WERI-Rb-1 (cell line): ENCODE measurements at regions not wholly inside any gene's neighbourhood (a gene's known extent, or its start where the extent isn't known, plus 50 kb on each side); places are given as distances from the start of the nearest gene placed in this dataset.

Experiments used
- DNase-seq: peaks from one replicate; pipeline ENCODE4 v3.0.0-alpha.2; 2020
- H3K27ac ChIP-seq: fragments of 250-450 bp; sonication (Bioruptor Pico); 2 replicates; pipeline ENCODE4 v1.5.1; 2020; ENCODE audit warnings: mild to moderate bottlenecking, moderate library complexity
- H3K27me3 ChIP-seq: fragments of 250-450 bp; sonication (Bioruptor Pico); 2 replicates; pipeline ENCODE4 v1.5.1; 2021; ENCODE audit warnings: mild to moderate bottlenecking, low read depth, moderate library complexity; ENCODE audit not compliant: insufficient read depth, severe bottlenecking
- H3K36me3 ChIP-seq: fragments of 250-450 bp; sonication (Bioruptor Pico); 2 replicates; pipeline ENCODE4 v1.5.1; 2020; ENCODE audit warnings: mild to moderate bottlenecking, moderate library complexity
- H3K4me3 ChIP-seq: 2 replicates; pipeline ENCODE4 v1.5.1; 2011; ENCODE audit warnings: low read depth, mild to moderate bottlenecking, control low read depth, low read length
- H3K9me3 ChIP-seq: fragments of 250-450 bp; sonication (Bioruptor Pico); 2 replicates; pipeline ENCODE4 v1.5.1; 2021; ENCODE audit warnings: mild to moderate bottlenecking, moderate library complexity; ENCODE audit not compliant: severe bottlenecking
- CTCF ChIP-seq: IDR thresholded peaks from 2 replicates; pipeline ENCODE4 v1.5.1; 2011; ENCODE audit warnings: low read depth, mild to moderate bottlenecking, control low read depth, inconsistent platforms, low read length

DNA sequence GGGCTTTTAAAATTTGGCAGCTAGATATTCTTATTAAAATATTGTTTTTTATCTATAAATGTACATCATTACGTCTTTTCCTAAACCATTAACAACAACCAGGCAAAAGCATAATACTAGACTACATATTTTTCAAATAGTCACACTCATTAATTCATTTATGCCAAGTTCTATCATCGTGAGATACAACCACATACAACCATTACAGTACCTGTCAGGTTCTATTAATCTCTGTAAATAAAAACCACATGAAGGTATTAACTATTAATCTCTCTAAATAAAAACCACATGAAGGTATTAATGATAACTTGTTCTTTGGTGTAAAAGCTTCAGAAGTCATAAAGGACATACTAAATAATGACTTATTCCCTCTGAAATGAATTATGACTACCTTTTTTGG, 432.7 kb downstream of the TMX3 start:
- no peak for DNase-seq
- Histone ChIP-seq H3K4me3 (no peak overlapping the region), H3K27me3 (no peaks in the 10 kb centered on the region), H3K9me3 (no peaks in the 10 kb centered on the region), H3K27ac (no peak overlapping the region), H3K36me3 (no peaks in the 10 kb centered on the region)
- no peak for TF ChIP-seq CTCF

GRCh38 chr18:68275616-68276015, 439.3 kb downstream of the TMX3 start:
- Histone ChIP-seq H3K27me3 (no peaks in the 10 kb centered on the region), H3K4me3 (no peak overlapping the region), H3K9me3 (no peaks in the 10 kb centered on the region), H3K27ac (no peak overlapping the region), H3K36me3 (no peaks in the 10 kb centered on the region)
- no peak for DNase-seq
- no peak for TF ChIP-seq CTCF

DNA sequence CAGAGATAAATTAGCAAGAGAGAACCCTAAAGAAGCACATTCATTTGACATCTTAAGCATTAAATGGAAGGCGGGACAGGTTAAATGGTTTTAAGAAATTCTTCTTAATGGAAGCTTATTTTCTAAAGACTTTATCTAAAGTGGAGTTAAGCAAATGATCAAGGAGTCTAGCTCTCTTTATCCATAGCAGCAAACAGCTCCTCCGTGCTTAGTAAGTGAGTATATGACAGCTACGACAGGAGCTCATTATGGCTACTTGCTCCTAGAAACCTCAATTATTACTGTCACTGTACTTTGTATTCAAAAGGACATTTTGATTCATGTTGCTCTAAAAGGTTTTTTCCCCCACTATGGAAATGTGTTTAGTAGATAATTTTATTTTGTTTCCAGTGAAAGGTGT, 444.9 kb downstream of the TMX3 start:
- no peak for DNase-seq
- Histone ChIP-seq H3K27ac (no peak overlapping the region), H3K4me3 (no peak overlapping the region), H3K27me3 (no peaks in the 10 kb centered on the region), H3K36me3 (no peaks in the 10 kb centered on the region), H3K9me3 (no peaks in the 10 kb centered on the region)
- TF ChIP-seq CTCF: no peak

GRCh38 chr18:68267583-68267982, 447.3 kb downstream of the TMX3 start:
- no peak overlapping the region for H3K4me3 ChIP-seq
- no peaks in the 10 kb centered on the region for H3K36me3 ChIP-seq
- DNase-seq: no peak
- H3K27me3 ChIP-seq: no peaks in the 10 kb centered on the region
- no peak overlapping the region for H3K27ac ChIP-seq
- H3K9me3 ChIP-seq: no peaks in the 10 kb centered on the region
- no peak for TF ChIP-seq CTCF

DNA sequence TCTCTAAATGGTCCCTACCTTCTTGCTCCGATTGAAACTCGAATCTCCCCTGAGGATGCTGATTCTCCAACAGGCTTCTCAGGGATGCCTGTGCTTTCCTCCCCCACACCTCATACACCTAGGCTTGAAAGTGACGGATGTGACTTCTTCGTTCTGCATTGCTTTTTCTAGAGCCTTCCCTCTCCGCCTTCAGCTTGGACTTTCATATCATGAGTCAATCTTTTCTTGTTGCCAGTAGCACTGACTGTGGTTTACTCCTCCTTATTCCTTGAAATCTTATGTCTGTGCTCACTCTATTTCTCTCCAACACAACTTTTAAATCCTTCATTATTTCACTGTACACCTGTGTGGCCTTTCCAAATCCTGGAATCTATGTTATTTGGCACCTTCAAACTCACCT, 451.4 kb downstream of the TMX3 start:
- no peak overlapping the region for H3K27ac ChIP-seq
- no peaks in the 10 kb centered on the region for H3K27me3 ChIP-seq
- H3K36me3 ChIP-seq: no peaks in the 10 kb centered on the region
- no peak for DNase-seq
- no peaks in the 10 kb centered on the region for H3K9me3 ChIP-seq
- no peak for TF ChIP-seq CTCF
- no peak overlapping the region for H3K4me3 ChIP-seq

DNA sequence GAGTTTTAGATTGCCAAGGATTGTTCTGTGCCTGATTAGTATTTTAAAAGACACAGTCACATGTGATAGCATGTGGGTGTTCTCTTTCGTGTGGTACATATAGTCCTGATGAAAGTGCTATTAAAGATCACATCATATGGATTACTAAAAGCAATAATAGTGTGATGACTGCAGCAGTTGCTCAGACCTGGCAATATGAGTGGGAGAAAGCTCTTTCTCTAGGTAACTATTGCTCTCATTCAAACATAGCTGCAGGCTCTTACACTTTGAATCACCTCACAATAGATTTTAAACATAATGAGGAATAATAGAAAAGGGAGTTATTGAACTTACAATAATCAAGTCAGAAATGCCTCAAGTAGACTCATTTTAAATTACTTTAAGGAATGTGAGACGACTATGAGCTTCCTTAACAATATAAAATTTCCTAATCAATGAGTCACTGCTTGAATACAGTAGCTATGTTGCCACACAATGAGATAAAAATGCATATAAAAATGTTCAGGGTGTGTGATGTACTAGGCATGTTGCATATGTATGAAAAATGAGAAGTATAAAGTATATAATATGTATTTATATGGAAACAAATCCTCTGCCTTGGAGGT, 452.1 kb downstream of the TMX3 start:
- no peak overlapping the region for H3K4me3 ChIP-seq
- H3K27ac ChIP-seq: no peak overlapping the region
- H3K27me3 ChIP-seq: no peaks in the 10 kb centered on the region
- no peak for DNase-seq
- no peak for TF ChIP-seq CTCF
- H3K9me3 ChIP-seq: no peaks in the 10 kb centered on the region
- H3K36me3 ChIP-seq: no peaks in the 10 kb centered on the region
